ENCODE measurements at regions not wholly inside any gene's neighbourhood (a gene's known extent, or its start where the extent isn't known, plus 50 kb on each side); places are given as distances from the start of the nearest gene placed in this dataset.

- no peak for TF ChIP-seq POLR2A (IDR thresholded peaks at IDR 0.05)
- TF ChIP-seq, protein P1, sequence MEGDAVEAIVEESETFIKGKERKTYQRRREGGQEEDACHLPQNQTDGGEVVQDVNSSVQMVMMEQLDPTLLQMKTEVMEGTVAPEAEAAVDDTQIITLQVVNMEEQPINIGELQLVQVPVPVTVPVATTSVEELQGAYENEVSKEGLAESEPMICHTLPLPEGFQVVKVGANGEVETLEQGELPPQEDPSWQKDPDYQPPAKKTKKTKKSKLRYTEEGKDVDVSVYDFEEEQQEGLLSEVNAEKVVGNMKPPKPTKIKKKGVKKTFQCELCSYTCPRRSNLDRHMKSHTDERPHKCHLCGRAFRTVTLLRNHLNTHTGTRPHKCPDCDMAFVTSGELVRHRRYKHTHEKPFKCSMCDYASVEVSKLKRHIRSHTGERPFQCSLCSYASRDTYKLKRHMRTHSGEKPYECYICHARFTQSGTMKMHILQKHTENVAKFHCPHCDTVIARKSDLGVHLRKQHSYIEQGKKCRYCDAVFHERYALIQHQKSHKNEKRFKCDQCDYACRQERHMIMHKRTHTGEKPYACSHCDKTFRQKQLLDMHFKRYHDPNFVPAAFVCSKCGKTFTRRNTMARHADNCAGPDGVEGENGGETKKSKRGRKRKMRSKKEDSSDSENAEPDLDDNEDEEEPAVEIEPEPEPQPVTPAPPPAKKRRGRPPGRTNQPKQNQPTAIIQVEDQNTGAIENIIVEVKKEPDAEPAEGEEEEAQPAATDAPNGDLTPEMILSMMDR (IDR thresholded peaks at IDR 0.05), result no peak
Observed at GRCh38 chr5:173832386-173832785, 55.8 kb upstream of the CPEB4 start.

All from body of pancreas (tissue), 4 donors.